Astrocyte (in vitro differentiated cells and primary cell): ENCODE measurements at regions not wholly inside any gene's neighbourhood (a gene's known extent, or its start where the extent isn't known, plus 50 kb on each side); places are given as distances from the start of the nearest gene placed in this dataset.
A peak's percentile ranks its signal among the peaks of the same experiment; 100 is the strongest.

ENCODE experiments used
- DNase-seq: peaks from one replicate; pipeline ENCODE4 v3.0.0-alpha.2; 2010; ENCODE audit warnings: low read depth
- FAIRE-seq: peaks from 2 replicates; lab custom pipeline; 2011; peaks lifted over from hg19 to GRCh38; lab: Jason Lieb, UNC
- H2AFZ ChIP-seq: 2 replicates; pipeline ENCODE4 v1.6.0; 2012; ENCODE audit warnings: low read depth, low read length, inconsistent platforms
- H3K27ac ChIP-seq: 2 replicates; pipeline ENCODE4 v1.5.1; 2011; ENCODE audit warnings: low read depth, low read length, inconsistent platforms
- H3K27me3 ChIP-seq: 2 replicates; pipeline ENCODE4 v1.6.0; 2011; ENCODE audit warnings: low read length, inconsistent platforms; ENCODE audit not compliant: insufficient read depth
- H3K36me3 ChIP-seq: 2 replicates; pipeline ENCODE4 v1.5.1; 2011; ENCODE audit warnings: low read length, inconsistent platforms; ENCODE audit not compliant: insufficient read depth
- H3K4me1 ChIP-seq: 2 replicates; pipeline ENCODE4 v1.5.1; 2011; ENCODE audit warnings: low read length, inconsistent platforms; ENCODE audit not compliant: insufficient read depth
- H3K4me2 ChIP-seq: 2 replicates; pipeline ENCODE4 v1.6.0; 2012; ENCODE audit warnings: low read length, inconsistent platforms
- H3K4me3 ChIP-seq: 2 replicates; pipeline ENCODE4 v1.5.1; 2011; ENCODE audit warnings: low read depth, mild to moderate bottlenecking, low read length, inconsistent platforms; ENCODE audit not compliant: insufficient read depth
- H3K79me2 ChIP-seq: 2 replicates; pipeline ENCODE4 v1.6.0; 2012; ENCODE audit warnings: mild to moderate bottlenecking, low read length, inconsistent platforms; ENCODE audit not compliant: insufficient read depth
- H3K9ac ChIP-seq: 2 replicates; pipeline ENCODE4 v1.6.0; 2012; ENCODE audit warnings: mild to moderate bottlenecking, low read length, inconsistent platforms
- H3K9me3 ChIP-seq: 2 replicates; pipeline ENCODE4 v1.5.1; 2012; ENCODE audit warnings: low read depth, mild to moderate bottlenecking, low read length, inconsistent platforms; ENCODE audit not compliant: insufficient read depth
- H4K20me1 ChIP-seq: 2 replicates; pipeline ENCODE4 v1.6.0; 2012; ENCODE audit warnings: low read length, inconsistent platforms; ENCODE audit not compliant: insufficient read depth
- H3K27ac Mint-ChIP-seq: one replicate; pipeline ENCODE4 v1.8.0; 2021; ENCODE audit warnings: mild to moderate bottlenecking, mixed read lengths; ENCODE audit not compliant: unreplicated experiment
- H3K27me3 Mint-ChIP-seq: one replicate; pipeline ENCODE4 v1.8.0; 2021; ENCODE audit warnings: low read depth, mixed read lengths; ENCODE audit not compliant: unreplicated experiment
- H3K36me3 Mint-ChIP-seq: one replicate; pipeline ENCODE4 v1.8.0; 2021; ENCODE audit warnings: low read depth, mixed read lengths; ENCODE audit not compliant: unreplicated experiment
- H3K4me1 Mint-ChIP-seq: one replicate; pipeline ENCODE4 v1.8.0; 2021; ENCODE audit warnings: low read depth, mixed read lengths; ENCODE audit not compliant: unreplicated experiment
- H3K4me3 Mint-ChIP-seq: one replicate; pipeline ENCODE4 v1.8.0; 2021; ENCODE audit warnings: mild to moderate bottlenecking, moderate library complexity, mixed read lengths; ENCODE audit not compliant: unreplicated experiment
- H3K9me3 Mint-ChIP-seq: one replicate; pipeline ENCODE4 v1.8.0; 2021; ENCODE audit warnings: mild to moderate bottlenecking, mixed read lengths; ENCODE audit not compliant: unreplicated experiment
- CTCF ChIP-seq: IDR thresholded peaks from 2 replicates; pipeline ENCODE4 v1.5.1; 2011; ENCODE audit warnings: low read depth, mild to moderate bottlenecking, inconsistent platforms, low read length, moderate library complexity; ENCODE audit not compliant: insufficient read depth
- EZH2 ChIP-seq: IDR thresholded peaks from 2 replicates; pipeline ENCODE4 v1.6.1; 2012; ENCODE audit warnings: mild to moderate bottlenecking, low read length, inconsistent platforms; ENCODE audit not compliant: insufficient read depth

- H3K27ac ChIP-seq = no peak overlapping the region
- H2AFZ ChIP-seq = no peak overlapping the region
- no peak overlapping the region for H3K9ac ChIP-seq
- H3K4me2 ChIP-seq = no peak overlapping the region
- no peak for TF ChIP-seq CTCF
- no peak for TF ChIP-seq EZH2
- peaks cover 6% of the 10 kb centered on the region for H3K4me1 Mint-ChIP-seq
- peaks cover 3% of the 10 kb centered on the region for H3K4me1 ChIP-seq
- no peak overlapping the region for H3K4me3 ChIP-seq
- no peaks in the 10 kb centered on the region for H3K27me3 ChIP-seq
- H3K36me3 Mint-ChIP-seq = no peaks in the 10 kb centered on the region
- H3K27me3 Mint-ChIP-seq = no peaks in the 10 kb centered on the region
- peaks cover 3% of the 10 kb centered on the region for H3K9me3 Mint-ChIP-seq
- no peak overlapping the region for H3K27ac Mint-ChIP-seq
- H3K4me3 Mint-ChIP-seq = no peak overlapping the region
- no peaks in the 10 kb centered on the region for H3K79me2 ChIP-seq
- FAIRE-seq (no peak), DNase-seq (no peak)
- H4K20me1 ChIP-seq = no peaks in the 10 kb centered on the region
- H3K9me3 ChIP-seq = no peaks in the 10 kb centered on the region
- H3K36me3 ChIP-seq = no peaks in the 10 kb centered on the region
These were observed 840.4 kb downstream of the MAT2B start for GRCh38 chr5:164345853-164346252.

GRCh38 chr5:164346785-164347630 lies 841.6 kb downstream of the MAT2B start:
- TF ChIP-seq EZH2 (no peak), CTCF (no peak)
- Mint-ChIP-seq H3K27me3 (no peaks in the 10 kb centered on the region), H3K9me3 (peaks cover 3% of the 10 kb centered on the region), H3K27ac (peak overlapping the region; percentile 1), H3K4me3 (no peak overlapping the region), H3K36me3 (no peaks in the 10 kb centered on the region), H3K4me1 (peaks cover 6% of the 10 kb centered on the region)
- FAIRE-seq (no peak), DNase-seq (no peak)
- Histone ChIP-seq H3K9ac (no peak overlapping the region), H3K79me2 (no peaks in the 10 kb centered on the region), H3K4me1 (peaks cover 3% of the 10 kb centered on the region), H2AFZ (no peak overlapping the region), H3K36me3 (no peaks in the 10 kb centered on the region), H3K4me3 (no peak overlapping the region), H3K27me3 (no peaks in the 10 kb centered on the region), H3K9me3 (no peaks in the 10 kb centered on the region), H4K20me1 (no peaks in the 10 kb centered on the region), H3K27ac (no peak overlapping the region), H3K4me2 (no peak overlapping the region)

- Mint-ChIP-seq H3K27me3 (no peaks in the 10 kb centered on the region), H3K9me3 (peaks cover 3% of the 10 kb centered on the region), H3K27ac (no peak overlapping the region), H3K4me1 (peaks cover 9% of the 10 kb centered on the region), H3K4me3 (no peak overlapping the region), H3K36me3 (no peaks in the 10 kb centered on the region)
- H4K20me1 ChIP-seq = no peaks in the 10 kb centered on the region
- H3K27me3 ChIP-seq = no peaks in the 10 kb centered on the region
- DNase-seq (no peak), FAIRE-seq (no peak)
- no peaks in the 10 kb centered on the region for H3K36me3 ChIP-seq
- no peak for TF ChIP-seq CTCF
- no peak for TF ChIP-seq EZH2
- H3K27ac ChIP-seq = no peak overlapping the region
- no peak overlapping the region for H3K4me2 ChIP-seq
- H2AFZ ChIP-seq = no peak overlapping the region
- no peaks in the 10 kb centered on the region for H3K79me2 ChIP-seq
- H3K4me3 ChIP-seq = no peak overlapping the region
- peaks cover 2% of the 10 kb centered on the region for H3K4me1 ChIP-seq
- H3K9me3 ChIP-seq = no peaks in the 10 kb centered on the region
- no peak overlapping the region for H3K9ac ChIP-seq
These were observed 844.8 kb downstream of the MAT2B start for GRCh38 chr5:164350236-164350635.
